Kidney glomerular epithelial cell (primary cell): ENCODE measurements at regions not wholly inside any gene's neighbourhood (a gene's known extent, or its start where the extent isn't known, plus 50 kb on each side); places are given as distances from the start of the nearest gene placed in this dataset.
A peak's percentile ranks its signal among the peaks of the same experiment; 100 is the strongest.
"Not testable (repeated sequence)": the region's sequence is repeated elsewhere in the genome, so short reads cannot be mapped to it uniquely, and the experiment has no call there.

Experiments
- DNase-seq: peaks from one replicate; lab custom pipeline; 2025; lab: John Stamatoyannopoulos, UW

DNA sequence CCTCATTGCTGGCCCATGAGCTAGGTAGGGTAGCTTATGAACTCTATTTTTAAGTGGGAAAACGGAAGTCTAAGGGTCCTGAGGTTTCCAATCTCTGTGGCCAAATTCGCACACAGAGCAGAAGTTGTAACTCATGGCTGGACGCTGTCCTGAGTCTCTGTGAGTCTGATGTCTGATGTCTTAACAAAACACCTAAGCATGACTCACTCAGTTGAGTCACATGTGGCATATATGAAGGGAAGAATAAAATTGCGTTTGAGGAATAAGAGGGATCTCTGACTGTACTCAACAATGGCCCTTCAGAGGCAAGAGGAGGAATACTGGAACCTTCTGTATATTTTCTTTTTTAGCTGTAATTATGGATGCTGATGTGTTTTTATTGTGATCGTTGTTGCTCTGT lies 569.7 kb downstream of the RIT2 start:
- DNase-seq: peak; percentile 11

- no peak for DNase-seq
These were observed 567.0 kb downstream of the RIT2 start for GRCh38 chr18:42548493-42548892.

DNA sequence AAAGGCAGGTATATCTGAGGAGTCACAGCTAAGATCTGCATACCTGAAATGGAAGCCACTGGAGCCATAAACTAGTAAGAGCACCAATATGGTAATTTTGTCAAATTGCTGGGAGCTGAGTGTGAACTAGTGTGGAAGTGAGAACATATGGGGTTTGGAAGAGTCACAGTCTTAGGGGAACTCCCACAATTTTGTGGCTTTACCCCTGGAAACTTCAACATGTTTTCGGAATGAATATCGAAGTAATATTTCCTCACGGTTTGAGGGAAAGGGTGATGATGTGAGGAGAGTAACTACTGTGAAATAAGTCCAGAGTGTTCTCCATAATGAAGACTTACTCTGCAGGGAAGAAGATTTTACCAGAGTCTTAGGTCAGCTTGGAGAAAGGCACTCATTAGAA lies 565.9 kb downstream of the RIT2 start:
- no peak for DNase-seq

DNA sequence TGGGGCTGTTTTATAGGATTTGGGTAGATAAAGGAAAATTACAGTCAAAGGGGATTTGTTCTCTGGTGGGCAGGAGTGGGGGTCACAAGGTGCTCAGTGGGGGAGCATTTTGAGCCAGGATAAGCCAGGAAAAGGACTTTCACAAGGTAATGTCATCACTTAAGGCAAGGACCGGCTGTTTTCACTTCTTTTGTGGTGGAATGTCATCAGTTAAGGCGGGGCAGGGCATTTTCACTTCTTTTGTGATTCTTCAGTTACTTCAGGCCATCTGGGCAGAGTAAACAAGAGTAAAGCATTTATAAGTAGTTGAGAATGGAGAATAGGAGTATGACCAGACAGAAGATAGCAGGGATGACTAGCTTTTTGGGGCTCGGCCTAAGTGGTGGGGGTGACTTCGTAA lies 562.9 kb downstream of the RIT2 start:
- DNase-seq: not testable (repeated sequence)

GRCh38 chr18:42559069-42559690 lies 556.3 kb downstream of the RIT2 start:
- peak; percentile 8 for DNase-seq

DNA sequence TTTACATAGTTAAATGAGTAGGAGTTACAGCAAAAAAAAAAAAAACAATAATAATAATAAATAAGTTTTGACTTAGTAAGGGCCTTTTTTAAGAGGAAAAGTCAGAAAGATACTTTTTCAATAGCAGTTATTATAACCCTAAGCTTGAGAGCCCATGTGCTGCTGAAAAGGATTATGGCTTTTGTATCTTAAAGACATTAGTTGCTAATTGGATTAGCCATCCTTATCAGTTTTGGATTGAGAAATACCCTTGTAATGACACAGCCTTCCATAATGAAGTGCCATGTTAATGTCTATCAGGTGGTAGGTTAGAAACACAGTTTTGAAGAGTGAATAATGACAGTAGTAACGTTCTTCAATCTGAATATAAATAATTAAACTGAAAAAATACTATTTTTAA lies 554.0 kb downstream of the RIT2 start:
- no peak for DNase-seq

GRCh38 chr18:42563995-42564394 lies 551.5 kb downstream of the RIT2 start:
- no peak for DNase-seq

DNA sequence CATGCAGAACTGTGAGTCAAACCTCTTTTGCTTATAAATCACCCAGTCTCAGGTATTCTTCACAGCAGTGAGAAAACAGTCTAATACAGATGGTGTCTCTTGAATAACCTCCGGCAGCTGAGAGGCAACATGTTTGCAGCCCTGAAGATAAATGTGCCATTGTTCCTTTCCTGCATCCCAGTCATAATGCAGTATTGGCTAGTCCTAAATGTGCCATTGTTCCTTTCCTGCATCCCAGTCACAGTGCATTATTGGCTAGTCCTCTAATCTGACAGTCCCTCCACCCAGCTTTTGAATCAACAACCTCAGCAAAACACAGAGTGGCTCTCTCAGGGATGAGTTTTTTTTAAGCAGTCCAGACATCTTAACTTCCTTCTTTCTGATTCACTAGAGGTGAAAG lies 550.7 kb downstream of the RIT2 start:
- DNase-seq: no peak

GRCh38 chr18:42568773-42569172 lies 546.7 kb downstream of the RIT2 start:
- no peak for DNase-seq

DNA sequence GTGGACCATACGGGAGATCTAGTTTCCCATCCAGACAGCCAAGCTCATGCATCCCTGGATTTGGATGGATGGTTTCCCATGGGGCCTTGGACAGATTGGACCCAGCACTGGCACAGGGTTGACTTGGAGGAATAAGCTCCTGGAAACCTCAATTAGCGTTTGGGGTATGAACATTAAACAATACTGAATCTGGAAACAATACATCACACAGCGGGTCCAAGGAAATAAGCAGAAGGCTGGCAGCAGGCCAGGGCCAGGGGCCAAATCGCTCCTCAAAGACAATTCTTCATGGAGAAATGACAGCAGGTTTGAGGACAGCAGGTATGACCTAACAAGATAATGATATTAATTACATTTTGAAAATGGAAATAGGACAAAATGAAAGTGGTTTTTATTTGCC lies 540.6 kb downstream of the RIT2 start:
- DNase-seq: no peak

DNA sequence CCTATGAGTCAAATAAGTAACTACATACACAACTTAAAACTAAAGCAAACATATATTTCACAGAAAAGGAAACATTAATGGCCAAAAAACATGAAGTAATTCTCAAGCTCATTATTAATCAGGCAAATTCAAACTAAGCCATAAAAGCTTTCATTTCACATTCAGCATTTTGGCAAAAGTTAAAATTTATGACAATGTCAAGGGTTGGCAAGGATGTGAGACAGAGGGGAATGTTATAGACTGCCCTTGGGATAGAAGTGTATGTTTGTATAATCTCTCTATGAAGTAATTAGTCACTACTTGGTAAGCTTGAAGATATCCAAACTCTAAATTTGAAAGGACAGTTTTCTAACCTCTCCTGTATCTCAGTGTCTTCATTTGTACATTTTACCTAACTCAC lies 539.4 kb downstream of the RIT2 start:
- no peak for DNase-seq

- peak; percentile 64 for DNase-seq
These were observed 536.7 kb downstream of the RIT2 start for GRCh38 chr18:42578792-42579191.

DNA sequence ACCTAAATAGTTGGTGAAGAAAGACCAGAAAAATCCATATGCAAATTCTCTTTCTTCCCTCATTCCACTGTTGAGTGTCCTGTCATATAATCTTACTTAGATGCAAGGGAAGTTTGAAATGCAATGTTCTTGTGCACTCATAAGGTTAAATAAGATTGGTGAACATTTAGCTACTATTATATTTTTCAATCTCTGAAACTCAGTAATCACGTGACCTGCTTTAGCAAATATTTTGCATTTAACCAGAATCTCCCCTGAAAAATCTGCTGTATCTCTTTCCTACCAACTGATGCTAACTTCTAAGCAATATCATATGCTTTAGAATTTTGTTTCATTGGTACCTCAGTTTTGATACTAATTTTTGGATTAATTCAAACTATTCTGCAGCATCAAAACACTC lies 533.2 kb downstream of the RIT2 start:
- no peak for DNase-seq

GRCh38 chr18:42583283-42583731 lies 532.2 kb downstream of the RIT2 start:
- peak; percentile 82 for DNase-seq

DNA sequence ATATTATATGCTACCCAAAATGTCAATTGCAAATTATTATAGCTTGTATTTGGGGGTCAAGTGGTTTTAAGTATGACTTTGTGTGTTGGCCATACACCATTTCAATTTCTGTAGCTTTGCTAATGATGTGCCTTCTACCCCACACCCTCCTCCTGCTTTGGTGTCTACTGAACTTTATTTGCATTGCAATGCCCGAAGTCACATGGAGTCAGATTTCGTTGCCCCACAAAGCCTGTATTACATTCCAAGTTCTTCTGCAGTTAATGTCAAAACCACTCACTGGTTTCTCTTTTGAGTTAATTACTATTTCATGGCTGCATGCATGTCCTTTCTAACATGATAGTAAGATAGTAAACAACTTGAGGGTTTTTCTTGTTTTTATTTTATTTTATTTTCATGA lies 528.9 kb downstream of the RIT2 start:
- DNase-seq: no peak

- no peak for DNase-seq
These were observed 526.7 kb downstream of the RIT2 start for GRCh38 chr18:42588786-42589185.

DNA sequence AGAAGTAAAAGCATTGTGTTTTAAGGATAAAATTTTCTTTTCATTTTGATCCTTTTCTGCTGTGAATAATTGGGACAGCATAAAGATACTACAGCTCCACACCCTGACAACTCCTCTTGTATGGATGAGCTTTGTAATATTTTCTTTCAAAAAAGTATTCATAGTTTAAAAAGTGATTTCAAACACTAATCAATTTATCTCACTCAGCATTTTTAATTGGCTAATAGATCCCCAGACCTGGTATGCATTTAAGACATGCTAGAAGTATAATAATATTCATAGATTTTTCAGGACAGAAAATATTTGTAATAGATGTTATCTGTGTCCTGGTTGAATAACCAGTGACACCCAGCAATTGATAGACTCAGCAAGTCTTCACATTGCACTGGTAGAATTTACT lies 510.7 kb downstream of the RIT2 start:
- DNase-seq: no peak

DNA sequence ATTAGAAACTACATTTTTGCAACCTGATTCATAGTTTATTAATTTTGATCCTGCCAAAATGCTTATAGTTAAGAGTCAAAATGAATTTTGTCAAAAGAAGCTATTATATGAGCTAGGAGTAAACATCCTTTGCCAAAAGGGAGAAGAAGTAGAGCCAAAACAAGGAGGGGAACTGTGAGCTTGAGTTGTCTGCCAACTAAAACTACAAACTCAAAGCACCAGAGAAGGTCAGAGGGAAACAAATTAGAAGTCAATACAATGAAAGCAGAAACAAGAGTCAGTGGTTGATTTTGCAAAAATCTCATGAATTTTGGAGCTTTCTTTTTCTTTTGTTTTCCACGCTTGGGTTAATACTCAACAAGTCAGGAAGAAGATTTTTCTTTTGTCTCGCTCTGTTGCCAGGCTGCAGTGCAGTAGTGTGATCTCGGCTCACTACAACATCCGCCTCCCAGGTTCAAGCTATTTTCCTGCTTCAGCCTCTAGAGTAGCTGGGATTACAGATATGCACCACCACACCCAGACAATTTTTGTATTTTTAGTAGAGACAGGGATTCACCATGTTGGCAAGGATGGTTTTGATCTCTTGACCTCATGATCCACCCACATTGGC lies 508.5 kb downstream of the RIT2 start:
- DNase-seq: no peak

DNA sequence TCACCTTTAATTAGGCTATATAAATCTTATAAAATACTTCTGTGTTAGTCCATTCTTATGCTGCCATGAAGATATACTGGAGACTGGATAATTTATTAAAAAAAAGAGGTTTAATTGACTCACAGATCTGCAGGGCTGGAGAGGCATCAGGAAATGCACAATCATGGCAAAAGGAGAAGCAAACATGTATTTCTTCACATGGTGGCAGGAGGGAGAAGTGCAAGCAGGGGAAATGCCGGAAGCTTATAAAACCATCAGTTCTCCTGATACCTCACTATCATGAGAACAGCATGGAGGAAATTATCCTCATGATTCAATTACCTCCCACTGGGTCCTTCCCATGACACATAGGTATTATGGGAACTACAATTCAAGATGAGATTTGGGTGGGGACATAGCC lies 504.4 kb downstream of the RIT2 start:
- no peak for DNase-seq

DNA sequence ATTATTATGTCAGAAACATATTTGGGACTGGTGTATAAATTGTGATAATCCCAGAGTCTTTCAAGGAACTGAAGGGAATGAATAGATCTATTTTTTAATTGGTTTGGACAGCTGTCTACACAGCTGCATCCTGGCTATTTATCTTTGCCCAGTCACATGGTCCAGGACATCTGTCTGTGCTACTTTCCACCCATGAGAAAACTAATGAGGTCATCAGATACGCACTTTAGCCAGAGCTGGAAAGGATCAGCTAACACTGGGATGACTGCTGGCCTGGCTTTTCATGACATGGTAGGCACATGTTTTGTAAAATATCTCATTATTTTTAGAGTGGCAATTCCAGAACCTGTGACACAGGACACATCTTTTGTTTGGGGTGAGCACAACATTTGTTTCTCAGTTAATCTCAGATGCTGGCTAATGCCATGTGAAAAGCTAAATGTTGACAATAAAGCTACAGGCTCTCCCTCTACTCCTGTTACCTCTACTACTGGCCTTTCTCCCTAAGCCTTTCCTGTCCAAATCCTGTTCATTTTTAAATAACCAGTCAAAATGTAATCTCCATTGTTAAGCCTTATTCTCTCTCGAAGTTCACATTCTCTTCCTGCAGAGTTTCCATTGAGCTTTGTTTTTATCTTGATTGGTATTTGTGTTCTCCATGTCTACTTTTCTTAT lies 500.7 kb downstream of the RIT2 start:
- no peak for DNase-seq

DNA sequence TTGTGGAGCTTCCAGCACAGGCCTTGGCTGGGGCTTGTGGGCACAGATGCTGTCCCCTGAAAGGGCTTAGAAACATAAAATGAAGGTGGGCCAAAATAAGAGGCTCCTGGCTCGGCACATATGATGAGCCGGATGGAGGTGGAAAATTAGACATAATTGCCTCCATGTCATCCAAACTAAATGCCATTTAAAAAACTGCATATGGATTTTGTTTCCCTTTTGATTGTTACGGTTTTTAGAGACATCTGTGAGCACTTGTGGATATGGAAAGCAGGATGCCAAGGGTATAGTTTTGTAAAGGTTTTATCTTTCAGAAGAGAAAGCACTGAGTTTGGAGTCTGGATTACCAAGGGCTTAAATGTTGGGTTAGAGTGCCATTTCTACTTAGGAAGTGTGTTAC lies 498.3 kb downstream of the RIT2 start:
- no peak for DNase-seq

DNA sequence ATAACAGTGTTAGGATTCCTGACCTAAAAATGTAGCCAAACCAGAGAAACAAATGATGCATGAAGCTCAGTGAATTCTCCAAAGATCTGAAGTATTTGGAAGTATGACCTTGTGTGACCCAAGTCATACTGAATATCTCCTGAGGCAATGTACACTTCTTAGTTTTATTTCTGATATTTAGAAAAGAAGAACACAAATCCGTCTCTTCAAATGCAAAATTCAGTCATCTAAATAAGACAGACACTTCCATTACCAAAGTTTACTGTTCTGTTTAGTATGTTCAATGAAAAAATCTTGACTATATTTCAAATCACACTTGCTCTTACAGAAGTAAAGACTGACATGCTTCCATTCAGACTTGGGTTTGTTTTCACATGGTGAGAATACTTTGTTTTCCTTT lies 495.7 kb downstream of the RIT2 start:
- DNase-seq: no peak

GRCh38 chr18:42620657-42621056 lies 494.8 kb downstream of the RIT2 start:
- no peak for DNase-seq

GRCh38 chr18:42623935-42624334 lies 491.6 kb downstream of the RIT2 start:
- no peak for DNase-seq
